Astrocyte of the spinal cord (primary cell): ENCODE measurements at regions not wholly inside any gene's neighbourhood (a gene's known extent, or its start where the extent isn't known, plus 50 kb on each side); places are given as distances from the start of the nearest gene placed in this dataset.

Source experiments
- DNase-seq: peaks from one replicate; pipeline ENCODE4 v3.0.0; 2011; ENCODE audit warnings: low read depth, low spot score
- H3K4me3 ChIP-seq: 2 replicates; pipeline ENCODE4 v1.5.1; 2011; ENCODE audit warnings: low read depth, mild to moderate bottlenecking, low read length, moderate library complexity
- in situ Hi-C: cut with HindIII; loops from 2 replicates; pipeline ENCODE4 v1.10.0; 2017; ENCODE audit warnings: low sequenced_read_pairs
- TF ChIP-seq, protein P1 (sequence below): IDR thresholded peaks from 2 replicates; pipeline ENCODE4 v1.5.1; 2012; ENCODE audit warnings: low read depth, mild to moderate bottlenecking, low read length, inconsistent platforms

DNA sequence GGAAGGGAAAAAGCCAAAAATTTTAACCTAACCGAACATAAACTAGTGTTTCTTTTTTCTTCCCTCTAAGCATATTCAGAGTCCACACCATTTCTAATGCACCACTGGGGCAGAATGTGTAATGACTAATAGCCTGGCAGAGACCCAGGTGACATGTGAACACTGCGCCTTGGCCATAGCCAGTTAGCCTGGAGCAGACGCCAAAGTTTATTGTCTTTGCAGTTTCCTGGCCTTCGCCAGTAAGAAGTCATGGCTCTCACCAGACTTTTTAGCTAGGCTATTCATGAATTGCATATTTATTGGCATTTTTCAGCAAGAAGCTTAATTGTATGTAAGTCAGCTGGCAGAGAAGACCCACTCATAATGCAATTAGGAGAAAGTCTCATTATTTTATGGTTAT is 182.8 kb upstream of the SLC27A6 start:
- in situ Hi-C loops, result no loop called here
- peak; percentile 94 for DNase-seq
- TF ChIP-seq, protein P1, sequence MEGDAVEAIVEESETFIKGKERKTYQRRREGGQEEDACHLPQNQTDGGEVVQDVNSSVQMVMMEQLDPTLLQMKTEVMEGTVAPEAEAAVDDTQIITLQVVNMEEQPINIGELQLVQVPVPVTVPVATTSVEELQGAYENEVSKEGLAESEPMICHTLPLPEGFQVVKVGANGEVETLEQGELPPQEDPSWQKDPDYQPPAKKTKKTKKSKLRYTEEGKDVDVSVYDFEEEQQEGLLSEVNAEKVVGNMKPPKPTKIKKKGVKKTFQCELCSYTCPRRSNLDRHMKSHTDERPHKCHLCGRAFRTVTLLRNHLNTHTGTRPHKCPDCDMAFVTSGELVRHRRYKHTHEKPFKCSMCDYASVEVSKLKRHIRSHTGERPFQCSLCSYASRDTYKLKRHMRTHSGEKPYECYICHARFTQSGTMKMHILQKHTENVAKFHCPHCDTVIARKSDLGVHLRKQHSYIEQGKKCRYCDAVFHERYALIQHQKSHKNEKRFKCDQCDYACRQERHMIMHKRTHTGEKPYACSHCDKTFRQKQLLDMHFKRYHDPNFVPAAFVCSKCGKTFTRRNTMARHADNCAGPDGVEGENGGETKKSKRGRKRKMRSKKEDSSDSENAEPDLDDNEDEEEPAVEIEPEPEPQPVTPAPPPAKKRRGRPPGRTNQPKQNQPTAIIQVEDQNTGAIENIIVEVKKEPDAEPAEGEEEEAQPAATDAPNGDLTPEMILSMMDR, result no peak
- no peak overlapping the region for H3K4me3 ChIP-seq

DNA sequence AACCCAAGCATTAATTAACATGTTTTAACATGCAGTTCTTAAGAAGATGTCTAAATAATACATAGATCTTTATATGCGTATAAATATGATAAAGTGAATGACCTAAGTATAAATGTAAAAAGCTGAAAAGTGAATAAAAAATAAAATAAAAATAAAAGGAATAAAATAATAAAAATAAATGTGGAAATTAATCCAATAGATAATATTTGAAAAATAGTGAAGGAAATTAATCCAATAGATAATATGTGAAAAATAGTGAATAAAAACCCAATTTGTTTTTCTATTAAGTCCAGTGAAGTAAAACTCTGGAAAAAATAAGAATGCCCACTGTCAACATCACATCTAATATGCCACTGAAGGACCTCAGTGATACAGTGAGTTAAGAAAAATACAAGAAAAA is 180.6 kb upstream of the SLC27A6 start:
- in situ Hi-C loops, result no loop called here

DNA sequence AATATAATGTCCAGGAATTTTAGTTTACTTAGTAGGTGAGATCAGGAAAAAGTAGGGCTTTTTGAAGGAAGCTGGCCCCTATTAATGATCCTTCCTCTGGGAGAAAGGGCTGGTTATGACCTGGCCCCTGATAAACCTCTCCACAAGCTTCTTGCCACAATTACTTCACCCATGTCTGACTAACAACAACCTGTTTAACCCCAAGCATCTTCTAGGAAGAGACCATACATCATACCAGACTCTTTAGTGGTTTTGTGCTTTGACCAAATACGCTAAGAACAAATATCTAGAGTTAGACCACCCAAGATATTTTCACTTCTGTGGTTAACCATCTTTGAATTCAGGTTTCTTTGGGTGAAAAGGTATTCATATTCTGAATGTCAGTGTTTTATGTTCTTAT is 174.0 kb upstream of the SLC27A6 start:
- no peak for DNase-seq
- in situ Hi-C loops, result no loop called here
- TF ChIP-seq, protein P1, result no peak
- no peak overlapping the region for H3K4me3 ChIP-seq

More for the DNA sequence above, 180.6 kb upstream of the SLC27A6 start:
- no peak overlapping the region for H3K4me3 ChIP-seq
- no peak for DNase-seq
- TF ChIP-seq, protein P1, result no peak

DNA sequence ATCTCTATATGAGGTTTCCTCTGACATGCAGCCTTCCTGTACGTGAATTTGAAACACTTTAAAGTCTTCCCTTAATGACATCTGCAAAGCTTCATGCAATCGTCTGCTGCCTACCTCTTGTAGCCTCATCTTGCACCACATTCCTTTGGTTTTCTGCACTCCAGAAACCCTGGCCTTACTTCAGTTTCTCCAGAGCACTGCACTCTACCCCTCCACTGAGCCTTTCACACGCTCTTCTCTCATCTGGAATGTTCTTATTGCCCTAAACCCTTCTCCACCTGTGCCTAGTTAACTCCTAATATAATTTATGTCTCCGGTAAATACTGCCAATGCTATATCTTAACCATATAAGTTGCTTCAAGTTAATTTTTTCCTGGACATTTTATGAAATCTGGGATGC is 168.8 kb upstream of the SLC27A6 start:
- no peak for DNase-seq
- TF ChIP-seq, protein P1, result no peak
- in situ Hi-C loops, result no loop called here
- no peak overlapping the region for H3K4me3 ChIP-seq

DNA sequence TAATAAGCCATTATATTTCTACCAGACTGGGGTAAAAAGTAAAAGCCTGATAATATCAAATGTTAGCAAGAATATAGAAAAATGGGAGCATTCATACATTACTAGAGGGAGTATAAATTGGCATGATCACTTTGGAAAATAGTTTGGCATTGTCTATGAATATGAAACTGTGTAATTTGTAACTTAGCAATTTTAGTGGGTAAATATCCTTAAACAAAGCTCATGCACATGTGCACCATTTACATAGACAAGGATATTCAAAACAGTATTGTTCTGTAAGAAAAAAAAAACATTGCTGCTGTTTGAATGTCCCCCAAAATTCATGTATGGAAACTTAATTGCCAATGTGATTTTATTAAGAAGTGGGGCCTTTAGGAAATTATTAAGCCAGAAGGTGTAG is 166.4 kb upstream of the SLC27A6 start:
- in situ Hi-C loops, result no loop called here
- TF ChIP-seq, protein P1, result no peak
- no peak for DNase-seq
- H3K4me3 ChIP-seq, result no peak overlapping the region

DNA sequence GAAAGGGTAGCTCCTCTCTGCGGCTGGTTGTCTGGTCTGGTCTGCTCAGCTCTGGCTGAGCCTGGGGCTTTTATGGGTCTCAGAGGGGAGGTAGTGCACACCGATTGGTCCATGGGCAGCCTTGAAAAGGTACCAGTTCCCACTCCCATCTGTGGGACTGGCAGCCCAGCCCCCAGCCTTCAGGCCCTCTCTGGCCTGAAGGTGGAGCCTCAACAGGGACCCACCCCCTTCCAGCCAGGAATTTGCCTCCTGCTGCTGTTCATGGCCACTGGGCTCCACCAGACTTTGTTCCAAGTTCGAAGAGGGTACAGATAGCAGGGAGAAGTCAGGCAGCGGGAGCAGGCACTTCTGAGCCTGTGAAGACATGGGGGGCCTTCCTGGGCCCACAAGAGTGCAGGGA is 165.3 kb upstream of the SLC27A6 start:
- no peak for DNase-seq
- in situ Hi-C loops, result no loop called here
- H3K4me3 ChIP-seq, result no peak overlapping the region
- TF ChIP-seq, protein P1, result no peak

DNA sequence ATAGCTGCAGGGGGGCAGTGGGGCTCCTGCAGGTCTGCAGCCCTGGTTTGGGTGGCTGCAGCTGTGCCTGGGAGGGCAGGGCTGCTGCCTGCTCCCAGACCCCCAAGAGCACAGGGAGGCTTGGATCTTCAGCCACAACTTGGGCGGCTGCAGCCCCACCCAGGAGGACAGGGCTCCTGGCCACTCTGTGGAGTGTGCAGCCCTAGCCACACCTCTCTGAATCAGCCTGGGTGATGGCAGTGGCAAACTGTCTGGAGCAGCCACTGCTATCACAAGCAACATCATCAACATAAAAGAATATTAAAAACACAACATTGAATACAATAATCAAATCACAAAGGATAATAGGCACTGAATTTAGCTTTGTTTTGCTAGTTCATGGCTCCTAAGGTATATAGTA is 164.9 kb upstream of the SLC27A6 start:
- DNase-seq, result no peak
- no peak overlapping the region for H3K4me3 ChIP-seq
- in situ Hi-C loops, result no loop called here
- TF ChIP-seq, protein P1, result peak; percentile 1
